ENCODE measurements at regions not wholly inside any gene's neighbourhood (a gene's known extent, or its start where the extent isn't known, plus 50 kb on each side); places are given as distances from the start of the nearest gene placed in this dataset.

- H2AFZ ChIP-seq: no peak overlapping the region
- no peak overlapping the region for H3K27ac Mint-ChIP-seq
- H3K36me3 Mint-ChIP-seq (ENCODE audit: low read depth): no peaks in the 10 kb centered on the region
- H3K4me2 ChIP-seq: no peak overlapping the region
- H3F3A ChIP-seq (replicated peaks; ENCODE audit: low read depth): no peaks in the 10 kb centered on the region
- H3K4me3 Mint-ChIP-seq: no peak overlapping the region
- H4K20me1 ChIP-seq (replicated peaks; ENCODE audit: insufficient read depth): no peaks in the 10 kb centered on the region
- H3K27me3 ChIP-seq (ENCODE audit: insufficient read depth): no peaks in the 10 kb centered on the region
- TF ChIP-seq ETS1 (IDR thresholded peaks at IDR 0.05) (no peak), REST (IDR thresholded peaks at IDR 0.05; ENCODE audit: unreplicated experiment) (no peak), JUNB (IDR thresholded peaks at IDR 0.05; ENCODE audit: unreplicated experiment) (no peak)
- H3K4me1 Mint-ChIP-seq: no peaks in the 10 kb centered on the region
- H3K4me3 ChIP-seq: no peak overlapping the region
- no peaks in the 10 kb centered on the region for H3K36me3 ChIP-seq (ENCODE audit: insufficient read depth)
- peaks cover 8% of the 10 kb centered on the region for H3K27me3 Mint-ChIP-seq (ENCODE audit: insufficient read depth, low read depth, poor library complexity)
- no peak overlapping the region for H3K27ac ChIP-seq (ENCODE audit: low read depth)
- H3K9me2 ChIP-seq (ENCODE audit: insufficient read depth): no peaks in the 10 kb centered on the region
- no peaks in the 10 kb centered on the region for H3K79me2 ChIP-seq (replicated peaks; ENCODE audit: insufficient read depth)
- no peaks in the 10 kb centered on the region for H3K9me3 Mint-ChIP-seq
- no peak for DNase-seq (ENCODE audit: low spot score)
- no peaks in the 10 kb centered on the region for H3K4me1 ChIP-seq (ENCODE audit: insufficient read depth)
- no peak for ATAC-seq
Observed at GRCh38 chr2:11102466-11102865, 52.8 kb upstream of the SLC66A3 start.

GRCh38 chr2:11102956-11103860 lies 52.1 kb upstream of the SLC66A3 start:
- H3K27ac Mint-ChIP-seq: no peak overlapping the region
- no peak overlapping the region for H3K27ac ChIP-seq (ENCODE audit: low read depth)
- H3K4me1 ChIP-seq (ENCODE audit: insufficient read depth): no peaks in the 10 kb centered on the region
- no peaks in the 10 kb centered on the region for H3K9me2 ChIP-seq (ENCODE audit: insufficient read depth)
- H3K9me3 Mint-ChIP-seq: no peaks in the 10 kb centered on the region
- H3K36me3 ChIP-seq (ENCODE audit: insufficient read depth): no peaks in the 10 kb centered on the region
- TF ChIP-seq ZNF331 (CRISPR knock-in tag; IDR thresholded peaks at IDR 0.05; ENCODE audit: low read depth) (no peak), EZH2 (IDR thresholded peaks at IDR 0.05; ENCODE audit: low read depth, unreplicated experiment) (no peak), CTCF (conservative IDR thresholded peaks at IDR 0.05; ENCODE audit: low read depth in 2 of 2) (no peak), NANOG (IDR thresholded peaks at IDR 0.05; ENCODE audit: borderline replicate concordance) (no peak), REST (IDR thresholded peaks at IDR 0.05; ENCODE audit: unreplicated experiment) (no peak), POLR2AphosphoS5 (IDR thresholded peaks at IDR 0.05; ENCODE audit: low read depth) (no peak), CREB1 (CRISPR knock-in tag; IDR thresholded peaks at IDR 0.05; ENCODE audit: low read depth) (no peak), STAT1 (IDR thresholded peaks at IDR 0.05; ENCODE audit: unreplicated experiment) (no peak)
- peak; percentile 31; the same call in 2 of the 3 replicates for ATAC-seq
- no peaks in the 10 kb centered on the region for H3K27me3 ChIP-seq (ENCODE audit: insufficient read depth)
- H3K79me2 ChIP-seq (replicated peaks; ENCODE audit: insufficient read depth): no peaks in the 10 kb centered on the region
- H3F3A ChIP-seq (replicated peaks; ENCODE audit: low read depth): no peaks in the 10 kb centered on the region
- peaks cover 8% of the 10 kb centered on the region for H3K27me3 Mint-ChIP-seq (ENCODE audit: insufficient read depth, low read depth, poor library complexity)
- no peak overlapping the region for H3K4me3 Mint-ChIP-seq
- H4K20me1 ChIP-seq (replicated peaks; ENCODE audit: insufficient read depth): no peaks in the 10 kb centered on the region
- H2AFZ ChIP-seq: no peak overlapping the region
- no peak overlapping the region for H3K4me2 ChIP-seq
- no peak for DNase-seq (ENCODE audit: low spot score)
- H3K4me3 ChIP-seq: no peak overlapping the region
- no peaks in the 10 kb centered on the region for H3K4me1 Mint-ChIP-seq
- H3K36me3 Mint-ChIP-seq (ENCODE audit: low read depth): no peaks in the 10 kb centered on the region

All from GM23338 (cell line).